ENCODE measurements at regions not wholly inside any gene's neighbourhood (a gene's known extent, or its start where the extent isn't known, plus 50 kb on each side); places are given as distances from the start of the nearest gene placed in this dataset.

GRCh38 chr2:235160281-235160810, 208.5 kb downstream of the SH3BP4 start:
- POLR2A ChIA-PET = no interaction called here
- TF ChIP-seq CTCF (IDR thresholded peaks at IDR 0.05; ENCODE audit: insufficient read depth, low read depth, low read length) = no peak
- Histone ChIP-seq H3K36me3 (ENCODE audit: control insufficient read depth, insufficient read depth, low read length) (no peaks in the 10 kb centered on the region), H3K27me3 (ENCODE audit: control insufficient read depth, insufficient read depth, low read length) (0 out of 2 replicates have a peak, but pooled peaks cover 2% of the 10 kb centered on the region), H3K4me3 (ENCODE audit: low read depth, low read length) (no peak overlapping the region)
- DNase-seq (ENCODE audit: low read depth) = no peak
- CTCF ChIA-PET = interaction anchor here (1.0 kb wide), 1 partner anchor 24 kb away, joined by 4 read pairs; no protein-coding TSS in a partner anchor

- TF ChIP-seq CTCF (IDR thresholded peaks at IDR 0.05; ENCODE audit: insufficient read depth, low read depth, low read length) = no peak
- no peak for DNase-seq (ENCODE audit: low read depth)
- ChIA-PET POLR2A (no interaction called here), CTCF (interaction anchor here (1.1 kb wide), 1 partner anchor 22 kb away, joined by 3 read pairs; no protein-coding TSS in a partner anchor)
- H3K36me3 ChIP-seq (ENCODE audit: control insufficient read depth, insufficient read depth, low read length) = no peaks in the 10 kb centered on the region
- 0 out of 2 replicates have a peak, but pooled peaks cover 2% of the 10 kb centered on the region for H3K27me3 ChIP-seq (ENCODE audit: control insufficient read depth, insufficient read depth, low read length)
- H3K4me3 ChIP-seq (ENCODE audit: low read depth, low read length) = no peak overlapping the region
These were observed 209.7 kb downstream of the SH3BP4 start for GRCh38 chr2:235161565-235161964.

- H3K27me3 ChIP-seq (ENCODE audit: control insufficient read depth, insufficient read depth, low read length) = 0 out of 2 replicates have a peak, but pooled peaks cover 2% of the 10 kb centered on the region
- no peak overlapping the region for H3K4me3 ChIP-seq (ENCODE audit: low read depth, low read length)
- no peak for TF ChIP-seq CTCF (IDR thresholded peaks at IDR 0.05; ENCODE audit: insufficient read depth, low read depth, low read length)
- ChIA-PET POLR2A (interaction anchor here (0.6 kb wide), 1 partner anchor 60 kb away, joined by 6 read pairs; no protein-coding TSS in a partner anchor), CTCF (interaction anchor here (1.1 kb wide), 1 partner anchor 23 kb away, joined by 3 read pairs; no protein-coding TSS in a partner anchor)
- H3K36me3 ChIP-seq (ENCODE audit: control insufficient read depth, insufficient read depth, low read length) = no peaks in the 10 kb centered on the region
- DNase-seq (ENCODE audit: low read depth) = no peak
These were observed 210.4 kb downstream of the SH3BP4 start for GRCh38 chr2:235162082-235162836.

GRCh38 chr2:235162837-235163197, 211.0 kb downstream of the SH3BP4 start:
- TF ChIP-seq CTCF (IDR thresholded peaks at IDR 0.05; ENCODE audit: insufficient read depth, low read depth, low read length) = no peak
- POLR2A ChIA-PET = interaction anchor here (0.6 kb wide), 1 partner anchor 59 kb away, joined by 6 read pairs; no protein-coding TSS in a partner anchor
- Histone ChIP-seq H3K36me3 (ENCODE audit: control insufficient read depth, insufficient read depth, low read length) (no peaks in the 10 kb centered on the region), H3K27me3 (ENCODE audit: control insufficient read depth, insufficient read depth, low read length) (0 out of 2 replicates have a peak, but pooled peaks cover 2% of the 10 kb centered on the region), H3K4me3 (ENCODE audit: low read depth, low read length) (no peak overlapping the region)
- CTCF ChIA-PET = interaction anchor here (1.1 kb wide), 1 partner anchor 23 kb away, joined by 3 read pairs; no protein-coding TSS in a partner anchor
- no peak for DNase-seq (ENCODE audit: low read depth)

- CTCF ChIA-PET = interaction anchor here (1.2 kb wide), 1 partner anchor 12 kb away, joined by 3 read pairs; no protein-coding TSS in a partner anchor
- POLR2A ChIA-PET = no interaction called here
- no peaks in the 10 kb centered on the region for H3K36me3 ChIP-seq (ENCODE audit: control insufficient read depth, insufficient read depth, low read length)
- DNase-seq (ENCODE audit: low read depth) = no peak
- H3K4me3 ChIP-seq (ENCODE audit: low read depth, low read length) = no peak overlapping the region
- TF ChIP-seq CTCF (IDR thresholded peaks at IDR 0.05; ENCODE audit: insufficient read depth, low read depth, low read length) = no peak
- 0 out of 2 replicates have a peak, but pooled peaks cover 2% of the 10 kb centered on the region for H3K27me3 ChIP-seq (ENCODE audit: control insufficient read depth, insufficient read depth, low read length)
These were observed 213.3 kb downstream of the SH3BP4 start for GRCh38 chr2:235165136-235165535.
